GM19240 (cell line): ENCODE measurements at regions not wholly inside any gene's neighbourhood (a gene's known extent, or its start where the extent isn't known, plus 50 kb on each side); places are given as distances from the start of the nearest gene placed in this dataset.
"Not testable (repeated sequence)": the region's sequence is repeated elsewhere in the genome, so short reads cannot be mapped to it uniquely, and the experiment has no call there.

ENCODE experiments used
- DNase-seq: peaks from one replicate; pipeline ENCODE4 v3.0.0; 2011; ENCODE audit warnings: low spot score; ENCODE audit not compliant: insufficient read length

GRCh38 chr2:217013926-217014325 is 154.1 kb upstream of the TNP1 start:
- no peak for DNase-seq

DNA sequence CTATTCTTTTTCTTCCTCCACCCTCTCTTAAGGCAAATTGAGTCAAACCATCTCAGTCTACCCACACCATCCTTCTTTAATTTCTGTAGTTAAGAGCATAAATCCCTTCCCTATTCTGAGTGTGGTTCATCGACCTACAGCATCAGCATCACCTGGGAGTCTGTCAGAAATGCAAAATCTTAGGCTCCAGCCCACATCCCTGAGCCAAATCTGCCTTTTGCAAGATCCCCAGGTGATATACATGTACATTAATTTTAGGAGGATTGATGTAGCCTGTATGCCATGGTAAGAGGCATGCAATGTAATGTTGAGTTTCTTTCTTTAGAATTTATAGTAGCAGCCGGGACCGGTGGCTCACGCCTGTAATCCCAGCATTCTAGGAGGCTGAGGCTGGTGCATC is 151.7 kb upstream of the TNP1 start:
- no peak for DNase-seq

- no peak for DNase-seq
These were observed 150.3 kb upstream of the TNP1 start for GRCh38 chr2:217010173-217010572.

DNA sequence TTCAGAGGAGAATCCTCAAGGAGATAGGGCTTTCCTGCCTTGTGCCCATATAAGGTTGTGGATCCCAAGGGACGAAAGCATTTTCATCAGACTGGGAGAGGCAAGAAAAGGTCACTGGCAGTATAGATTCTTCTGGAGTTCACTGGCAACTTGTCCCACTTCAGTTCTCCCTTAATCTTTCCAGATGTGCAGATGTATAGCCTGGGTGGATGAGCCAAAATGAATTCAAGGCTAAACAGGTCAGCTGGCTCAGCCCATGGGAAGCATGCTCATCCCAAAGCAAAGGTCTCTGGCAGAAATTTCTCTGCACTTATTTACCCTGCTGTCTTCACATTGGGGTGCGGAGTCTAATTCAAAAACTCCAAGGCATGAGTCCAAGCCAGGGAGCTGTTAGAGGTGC is 148.9 kb upstream of the TNP1 start:
- DNase-seq, result no peak

DNA sequence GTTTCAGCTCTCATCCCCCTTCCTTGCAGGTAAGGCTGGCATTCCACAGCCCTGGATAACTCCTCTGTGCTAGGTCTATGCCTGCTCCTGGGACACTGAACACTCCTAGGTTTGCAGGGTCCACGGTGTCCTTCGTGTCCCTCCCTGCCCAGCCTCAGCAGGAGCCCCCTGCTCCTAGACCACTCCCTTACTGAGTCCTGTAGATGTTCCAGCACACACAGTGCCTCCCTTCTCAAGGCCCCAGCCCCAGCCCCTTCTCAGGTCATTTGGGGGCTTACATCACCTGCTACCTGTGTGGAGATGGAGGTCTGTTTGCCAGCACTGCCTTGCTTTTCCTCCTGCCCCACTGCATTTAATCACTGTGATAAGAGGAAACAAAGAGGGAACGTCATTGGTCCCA is 146.4 kb upstream of the TNP1 start:
- no peak for DNase-seq

GRCh38 chr2:217004656-217005055 is 144.8 kb upstream of the TNP1 start:
- no peak for DNase-seq

- no peak for DNase-seq
These were observed 141.9 kb upstream of the TNP1 start for GRCh38 chr2:217001740-217002139.

DNA sequence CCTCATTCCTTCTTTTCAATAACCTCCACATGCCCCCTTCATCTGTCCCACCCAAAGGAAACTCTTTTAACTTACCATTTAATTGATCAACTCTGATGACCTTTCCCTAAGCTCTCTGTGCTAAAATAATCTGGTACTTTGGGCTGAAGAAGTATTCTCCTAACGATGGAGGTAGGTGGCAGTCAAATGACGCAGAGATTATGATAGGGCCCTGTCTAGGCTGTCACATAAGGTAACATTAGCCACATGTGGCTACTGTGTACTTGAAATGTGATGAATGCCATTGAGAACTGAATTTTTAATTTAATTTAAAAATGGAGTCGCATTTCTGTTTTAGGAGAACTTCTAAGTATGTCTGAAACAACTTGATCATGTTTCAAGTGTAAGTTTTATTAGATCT is 140.5 kb upstream of the TNP1 start:
- no peak for DNase-seq

DNA sequence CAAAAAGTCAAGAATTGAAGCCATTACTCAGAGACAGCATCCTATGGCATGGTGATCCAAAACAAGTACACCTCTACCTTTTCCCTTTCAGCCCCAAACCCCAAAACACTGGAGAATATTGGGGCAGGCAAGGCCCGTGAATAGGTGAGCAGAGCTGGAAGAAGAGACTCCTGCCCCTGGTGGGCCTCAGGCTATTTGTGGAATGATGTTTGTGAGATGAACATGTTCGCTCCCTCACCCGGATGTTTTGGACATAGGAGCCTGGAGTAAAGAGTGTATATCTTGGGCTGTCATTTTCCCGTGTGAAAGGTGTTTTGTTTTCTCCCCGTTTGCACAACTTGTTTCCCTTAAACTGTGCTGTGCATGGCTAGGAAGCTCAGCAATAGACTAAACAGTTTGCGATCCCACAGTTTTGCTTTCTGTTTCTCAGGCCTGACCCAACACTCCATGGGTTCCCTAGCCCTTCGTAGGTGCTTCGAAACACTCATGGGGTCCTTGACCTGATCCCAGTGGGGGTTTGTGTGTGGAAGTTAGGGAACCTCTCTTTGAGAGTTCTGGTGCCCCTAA is 136.5 kb upstream of the TNP1 start:
- DNase-seq, result no peak

DNA sequence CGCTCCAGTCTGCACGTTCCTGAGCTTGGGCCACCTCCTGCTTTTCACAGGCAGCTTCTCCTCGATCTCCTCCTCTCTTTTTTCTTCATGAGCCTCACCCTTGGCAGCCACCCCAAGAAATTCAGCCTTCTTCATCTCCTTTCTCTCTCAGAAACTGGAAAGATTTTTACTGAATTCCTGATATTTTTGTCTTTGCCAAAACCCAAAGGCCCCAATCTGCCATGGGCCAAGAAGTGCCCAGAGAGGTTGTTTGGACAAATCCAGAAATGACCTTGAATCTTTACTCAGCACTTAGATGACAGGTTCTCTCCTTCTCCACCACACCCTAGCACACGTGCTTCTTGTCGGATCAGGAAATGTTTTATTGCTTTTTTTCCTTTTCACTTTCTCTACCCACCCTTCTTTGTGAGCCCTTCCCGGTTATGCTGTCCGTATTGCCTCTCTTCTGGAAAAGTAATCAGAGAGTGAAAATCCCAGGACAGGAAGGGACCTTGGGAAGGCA is 134.5 kb upstream of the TNP1 start:
- no peak for DNase-seq

GRCh38 chr2:216992056-216992675 is 132.3 kb upstream of the TNP1 start:
- DNase-seq, result no peak

DNA sequence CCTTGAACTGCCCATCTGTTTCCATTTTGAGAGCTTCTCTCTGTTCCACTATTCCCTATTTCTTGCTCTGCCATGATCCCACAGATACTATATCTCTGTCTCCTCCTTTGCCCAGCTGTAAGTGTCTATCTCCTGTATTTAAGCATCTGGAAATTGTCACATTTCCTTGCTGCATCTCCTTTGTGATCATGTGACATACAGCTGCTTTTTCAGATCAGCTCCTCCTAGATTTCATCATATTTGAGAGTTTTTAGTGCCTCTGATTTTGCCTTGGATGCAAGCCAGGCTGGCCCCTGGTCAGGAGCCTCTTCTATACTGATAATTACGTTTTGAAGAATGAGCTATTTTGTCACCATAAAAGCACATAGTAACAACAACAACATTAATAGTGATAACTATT is 131.7 kb upstream of the TNP1 start:
- DNase-seq, result no peak

GRCh38 chr2:216989340-216990129 is 129.7 kb upstream of the TNP1 start:
- DNase-seq, result no peak

DNA sequence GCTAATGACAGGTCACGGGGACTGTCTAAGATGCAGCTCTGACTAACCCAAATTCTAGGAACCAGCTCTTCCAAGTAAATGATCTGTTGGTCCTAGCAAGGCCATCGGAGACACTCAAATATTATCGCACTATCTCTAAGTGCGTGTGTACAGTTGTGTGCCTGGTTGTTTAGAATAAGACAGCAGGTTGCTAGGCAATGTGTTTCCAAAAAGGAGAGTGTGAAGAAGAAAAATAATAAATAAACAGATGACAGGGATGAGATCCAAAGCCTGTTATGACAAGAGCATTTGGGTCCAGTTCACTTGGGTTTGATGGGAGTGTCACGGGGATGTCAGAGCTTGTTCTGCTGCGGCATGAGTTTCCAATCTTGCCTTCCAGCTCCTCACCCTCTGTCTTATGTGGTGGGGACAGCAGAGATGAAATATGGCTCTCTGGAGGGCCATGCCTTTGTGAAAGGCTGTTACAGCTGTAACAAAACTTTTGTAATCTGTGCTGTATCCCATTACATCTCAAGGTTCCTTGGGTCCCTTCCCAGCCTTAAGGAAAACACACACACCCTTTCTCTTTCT is 127.5 kb upstream of the TNP1 start:
- no peak for DNase-seq

GRCh38 chr2:216985658-216986141 is 125.8 kb upstream of the TNP1 start:
- no peak for DNase-seq

- DNase-seq, result no peak
These were observed 125.1 kb upstream of the TNP1 start for GRCh38 chr2:216984937-216985336.

DNA sequence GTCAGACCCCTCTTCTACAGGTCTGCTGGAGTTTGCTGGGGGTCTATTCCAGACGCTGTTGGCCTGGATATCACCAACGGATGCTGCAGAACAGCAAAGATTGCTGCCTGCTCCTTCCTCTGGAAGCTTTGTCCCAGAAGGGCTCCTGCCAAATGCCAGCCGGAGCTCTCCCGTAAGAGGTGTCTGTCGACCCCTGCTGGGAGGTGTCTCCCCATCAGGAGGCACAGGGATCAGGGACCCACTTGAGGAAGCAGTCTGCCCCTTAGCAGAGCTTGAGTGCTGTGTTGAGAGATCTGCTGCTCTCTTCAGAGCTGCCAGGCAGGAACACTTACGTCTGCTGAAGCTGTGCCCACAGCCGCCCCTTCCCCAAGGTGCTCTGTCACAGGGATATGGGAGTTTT is 122.1 kb upstream of the TNP1 start:
- not testable (repeated sequence) for DNase-seq

GRCh38 chr2:216980510-216980909 is 120.6 kb upstream of the TNP1 start:
- DNase-seq, result not testable (repeated sequence)

GRCh38 chr2:216974321-216975302 is 114.7 kb upstream of the TNP1 start:
- no peak for DNase-seq

- no peak for DNase-seq
These were observed 111.7 kb upstream of the TNP1 start for GRCh38 chr2:216971593-216971992.

GRCh38 chr2:216970359-216970915 is 110.6 kb upstream of the TNP1 start:
- DNase-seq, result no peak
